GM12891 (cell line): ENCODE measurements at regions not wholly inside any gene's neighbourhood (a gene's known extent, or its start where the extent isn't known, plus 50 kb on each side); places are given as distances from the start of the nearest gene placed in this dataset.

Source experiments
- PAX5 ChIP-seq: IDR thresholded peaks from 2 replicates; pipeline ENCODE4 v1.6.1; 2011; ENCODE audit warnings: low read length, moderate library complexity, mild to moderate bottlenecking; ENCODE audit not compliant: insufficient read depth, severe bottlenecking
- POLR2A ChIP-seq: IDR thresholded peaks from 2 replicates; pipeline ENCODE4 v1.6.1; 2011; ENCODE audit warnings: low read depth, low read length, control low read depth
- POLR2AphosphoS5 ChIP-seq: IDR thresholded peaks from 2 replicates; pipeline ENCODE4 v1.6.1; 2011; ENCODE audit warnings: low read depth, low read length, control low read depth
- POU2F2 ChIP-seq: IDR thresholded peaks from 2 replicates; pipeline ENCODE4 v1.6.1; 2011; ENCODE audit warnings: low read depth, mild to moderate bottlenecking, control low read depth, low read length, moderate library complexity
- SPI1 ChIP-seq: IDR thresholded peaks from 2 replicates; pipeline ENCODE4 v1.6.1; 2011; ENCODE audit warnings: low read depth, low read length, control low read depth
- TAF1 ChIP-seq: IDR thresholded peaks from 2 replicates; pipeline ENCODE4 v1.6.1; 2011; ENCODE audit warnings: low read depth, low read length, control low read depth

DNA sequence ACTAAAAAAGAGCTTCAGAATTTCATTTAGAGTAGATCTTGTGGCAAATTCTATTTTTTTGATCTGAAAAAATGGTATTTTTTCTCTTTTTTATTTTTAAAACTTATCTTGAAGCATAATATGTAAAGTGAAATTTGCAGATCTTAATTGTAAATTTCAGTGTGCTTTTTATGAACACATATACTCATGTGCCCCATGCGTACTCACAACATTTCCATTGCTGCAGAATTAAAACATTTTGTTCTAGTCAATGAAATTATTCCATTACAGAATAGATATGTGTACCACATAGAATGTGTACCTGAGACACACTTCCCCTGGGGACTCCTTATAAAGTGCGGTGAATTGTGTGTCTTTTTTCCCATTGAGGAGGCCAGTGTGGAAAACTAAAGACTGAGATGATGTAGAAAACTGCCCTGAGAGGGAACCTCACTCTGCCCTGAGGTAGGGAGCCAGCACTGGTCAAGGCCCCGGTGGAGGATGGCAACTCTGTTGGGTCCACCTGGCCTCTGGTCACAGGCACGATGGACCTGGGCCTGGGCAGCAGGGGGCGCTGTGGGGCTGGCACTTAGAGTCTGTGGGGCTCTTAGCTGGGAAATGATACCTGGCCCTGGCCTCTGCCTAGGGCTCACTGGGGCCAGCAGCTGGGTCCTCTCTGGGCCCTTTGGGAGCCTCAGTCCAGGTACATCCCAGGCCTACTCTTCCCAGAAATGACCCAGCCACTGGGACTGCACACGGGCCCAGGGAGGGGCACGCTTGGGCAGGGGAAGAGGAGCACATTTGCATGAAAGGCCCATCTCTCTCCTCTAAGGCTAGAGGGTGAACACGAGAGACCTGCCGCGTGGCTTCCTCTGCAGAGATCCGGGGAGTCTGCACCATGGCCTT is 77.9 kb upstream of the TOP3B start:
- TF ChIP-seq POLR2AphosphoS5 = no peak
- TF ChIP-seq TAF1 = no peak
- TF ChIP-seq POLR2A = no peak
- TF ChIP-seq SPI1 = no peak
- TF ChIP-seq POU2F2 = no peak
- no peak for TF ChIP-seq PAX5
